GM18873 (cell line): ENCODE measurements at regions not wholly inside any gene's neighbourhood (a gene's known extent, or its start where the extent isn't known, plus 50 kb on each side); places are given as distances from the start of the nearest gene placed in this dataset.
"Not testable (repeated sequence)": the region's sequence is repeated elsewhere in the genome, so short reads cannot be mapped to it uniquely, and the experiment has no call there.

Experiments used
- ATAC-seq: cut with Tn5 transposase; IDR thresholded peaks from one replicate; pipeline ENCODE4 v1.9.1; 2021; ENCODE audit warnings: mild to moderate bottlenecking, moderate library complexity, moderate number of reproducible peaks; ENCODE audit not compliant: unreplicated experiment, low FRiP score

- no peak for ATAC-seq
Observed at GRCh38 chr2:186347472-186347871, 138.6 kb upstream of the ZC3H15 start.

- no peak for ATAC-seq
Observed at GRCh38 chr2:186348200-186348599, 137.9 kb upstream of the ZC3H15 start.

- peak; percentile 63 for ATAC-seq
Observed at GRCh38 chr2:186349508-186349907, 136.6 kb upstream of the ZC3H15 start.

GRCh38 chr2:186354160-186354559 lies 131.9 kb upstream of the ZC3H15 start:
- not testable (repeated sequence) for ATAC-seq

GRCh38 chr2:186365406-186365805 lies 120.7 kb upstream of the ZC3H15 start:
- no peak for ATAC-seq

- ATAC-seq, result no peak
Observed at GRCh38 chr2:186379052-186379451, 107.0 kb upstream of the ZC3H15 start.

- no peak for ATAC-seq
Observed at GRCh38 chr2:186380805-186381204, 105.3 kb upstream of the ZC3H15 start.

- ATAC-seq, result no peak
Observed at GRCh38 chr2:186381573-186381972, 104.5 kb upstream of the ZC3H15 start.

GRCh38 chr2:186382932-186383331 lies 103.1 kb upstream of the ZC3H15 start:
- ATAC-seq, result no peak

GRCh38 chr2:186384226-186384625 lies 101.8 kb upstream of the ZC3H15 start:
- ATAC-seq, result no peak

GRCh38 chr2:186385638-186386201 lies 100.3 kb upstream of the ZC3H15 start:
- not testable (repeated sequence) for ATAC-seq

- ATAC-seq, result peak; percentile 49
Observed at GRCh38 chr2:186399082-186399644, 86.9 kb upstream of the ZC3H15 start.

GRCh38 chr2:186405842-186406241 lies 80.2 kb upstream of the ZC3H15 start:
- no peak for ATAC-seq

- no peak for ATAC-seq
Observed at GRCh38 chr2:186407611-186408010, 78.4 kb upstream of the ZC3H15 start.

- no peak for ATAC-seq
Observed at GRCh38 chr2:186410802-186411201, 75.3 kb upstream of the ZC3H15 start.

GRCh38 chr2:186422226-186422625 lies 63.8 kb upstream of the ZC3H15 start:
- ATAC-seq, result no peak

GRCh38 chr2:186423481-186423880 lies 62.6 kb upstream of the ZC3H15 start:
- ATAC-seq, result no peak

GRCh38 chr2:186424265-186424664 lies 61.8 kb upstream of the ZC3H15 start:
- no peak for ATAC-seq

GRCh38 chr2:186425576-186425975 lies 60.5 kb upstream of the ZC3H15 start:
- ATAC-seq, result no peak

GRCh38 chr2:186426153-186427016 lies 59.7 kb upstream of the ZC3H15 start:
- ATAC-seq, result peak; percentile 96

GRCh38 chr2:186427017-186427350 lies 59.1 kb upstream of the ZC3H15 start:
- peak; percentile 28 for ATAC-seq

- no peak for ATAC-seq
Observed at GRCh38 chr2:186427970-186428369, 58.1 kb upstream of the ZC3H15 start.
